GM18907 (cell line): ENCODE measurements at regions not wholly inside any gene's neighbourhood (a gene's known extent, or its start where the extent isn't known, plus 50 kb on each side); places are given as distances from the start of the nearest gene placed in this dataset.

Experiments used
- ATAC-seq: cut with Tn5 transposase; IDR thresholded peaks from one replicate; pipeline ENCODE4 v1.9.1; 2021; ENCODE audit warnings: mild to moderate bottlenecking, moderate library complexity; ENCODE audit not compliant: unreplicated experiment

GRCh38 chr6:103255132-103255531 is 1604.6 kb downstream of the HACE1 start:
- no peak for ATAC-seq

GRCh38 chr6:103236923-103237322 is 1622.8 kb downstream of the HACE1 start:
- ATAC-seq = no peak

GRCh38 chr6:103231181-103231580 is 1628.5 kb downstream of the HACE1 start:
- ATAC-seq = no peak

GRCh38 chr6:103215847-103216246 is 1643.9 kb downstream of the HACE1 start:
- ATAC-seq = no peak

- ATAC-seq = no peak
These were observed 1649.0 kb downstream of the HACE1 start for GRCh38 chr6:103210686-103211085.

GRCh38 chr6:103198386-103198785 is 1661.3 kb downstream of the HACE1 start:
- ATAC-seq = no peak

- peak; percentile 62 for ATAC-seq
These were observed 1666.3 kb downstream of the HACE1 start for GRCh38 chr6:103193413-103193812.

- ATAC-seq = no peak
These were observed 1668.2 kb downstream of the HACE1 start for GRCh38 chr6:103191391-103192093.

GRCh38 chr6:103184776-103185175 is 1674.9 kb downstream of the HACE1 start:
- ATAC-seq = no peak

GRCh38 chr6:103183831-103184411 is 1675.8 kb downstream of the HACE1 start:
- no peak for ATAC-seq

- ATAC-seq = no peak
These were observed 1681.5 kb downstream of the HACE1 start for GRCh38 chr6:103178193-103178592.

- ATAC-seq = no peak
These were observed 1681.9 kb downstream of the HACE1 start for GRCh38 chr6:103177791-103178190.

GRCh38 chr6:103175056-103175455 is 1684.7 kb downstream of the HACE1 start:
- ATAC-seq = no peak

GRCh38 chr6:103167345-103168071 is 1692.2 kb downstream of the HACE1 start:
- ATAC-seq = no peak

- no peak for ATAC-seq
These were observed 1704.7 kb downstream of the HACE1 start for GRCh38 chr6:103154779-103155572.

GRCh38 chr6:103153016-103153415 is 1706.7 kb downstream of the HACE1 start:
- no peak for ATAC-seq

- no peak for ATAC-seq
These were observed 1716.8 kb downstream of the HACE1 start for GRCh38 chr6:103142902-103143301.

- ATAC-seq = no peak
These were observed 1719.3 kb downstream of the HACE1 start for GRCh38 chr6:103140308-103141027.

GRCh38 chr6:103139377-103139776 is 1720.3 kb downstream of the HACE1 start:
- no peak for ATAC-seq

GRCh38 chr6:103124471-103124870 is 1731.0 kb downstream of the GRIK2 start:
- no peak for ATAC-seq
